CD4-positive, alpha-beta T cell treated with Interleukin-6 at 100 ng/mL for 8 hours (primary cell): ENCODE measurements at regions not wholly inside any gene's neighbourhood (a gene's known extent, or its start where the extent isn't known, plus 50 kb on each side); places are given as distances from the start of the nearest gene placed in this dataset.
"Not testable (repeated sequence)": the region's sequence is repeated elsewhere in the genome, so short reads cannot be mapped to it uniquely, and the experiment has no call there.

Experiments used
- DNase-seq: peaks from one replicate; pipeline ENCODE4 v3.0.0-alpha.2; 2020; ENCODE audit warnings: mixed read lengths, low spot score

DNA sequence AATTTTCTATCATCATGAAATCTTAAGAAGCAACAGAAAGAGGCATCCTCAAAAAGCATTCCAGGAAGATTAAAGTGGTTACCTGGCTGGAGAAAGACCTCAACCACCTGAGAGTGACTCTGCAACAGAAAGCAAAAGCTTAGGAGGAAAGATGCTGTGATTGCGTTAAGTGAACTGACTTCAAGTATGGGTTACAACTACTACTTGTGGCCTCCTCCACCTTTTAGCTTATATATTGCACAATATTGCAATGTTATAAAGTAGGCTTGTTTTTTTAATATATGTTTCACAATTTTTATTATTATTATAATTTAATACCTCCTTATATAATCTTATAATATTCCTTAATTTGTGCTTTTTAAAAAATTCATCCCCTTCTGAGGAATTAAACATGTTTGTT is 1407.5 kb downstream of the KCNT2 start:
- no peak for DNase-seq

DNA sequence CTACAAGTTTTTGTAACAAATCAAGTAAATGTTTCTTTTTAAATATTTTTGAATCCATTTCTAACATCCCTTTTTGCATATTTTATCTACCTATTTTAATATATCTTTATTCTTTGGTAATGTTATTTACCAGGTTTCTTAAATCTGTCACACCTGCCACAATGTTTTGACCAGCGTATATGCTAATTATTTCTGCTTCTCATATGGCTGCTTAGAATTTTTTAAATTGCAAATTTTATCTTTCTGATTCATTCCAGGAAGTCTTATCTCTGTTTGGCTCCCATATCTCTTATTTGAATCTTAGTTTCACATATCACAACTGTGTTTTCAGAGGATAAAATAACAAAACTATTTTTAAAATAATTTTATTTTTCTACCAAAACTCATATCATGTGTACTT is 1411.1 kb downstream of the KCNT2 start:
- DNase-seq: no peak

DNA sequence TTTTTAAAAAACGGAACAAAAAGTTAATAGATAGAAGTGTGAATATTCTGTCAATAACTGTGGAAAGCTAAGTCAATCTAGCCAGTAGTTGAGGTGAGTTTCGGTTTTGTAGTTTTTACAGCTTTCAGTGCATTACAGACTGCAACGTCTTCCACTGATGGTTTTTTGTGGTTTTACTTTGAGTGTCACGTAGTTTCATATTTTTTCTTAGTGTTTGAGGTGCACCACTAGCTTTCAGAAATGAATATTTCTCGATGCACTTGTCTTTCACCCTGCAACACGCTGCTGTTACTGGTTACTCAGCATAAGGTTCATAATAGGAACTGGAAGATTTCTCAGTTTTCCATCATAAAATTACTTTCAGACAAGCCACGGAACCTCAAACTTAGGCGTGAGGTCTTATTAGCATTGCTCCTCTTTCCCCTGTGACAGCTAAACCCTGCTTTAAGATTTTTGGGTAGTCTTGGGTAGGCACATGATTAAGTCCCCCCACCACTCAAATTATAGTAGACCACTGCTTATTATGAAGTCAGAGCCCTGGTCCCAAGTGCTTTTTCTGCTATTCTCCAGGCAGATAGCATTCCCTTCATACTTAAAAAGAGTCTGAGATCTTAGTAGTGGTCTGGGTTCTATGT is 1412.7 kb downstream of the KCNT2 start:
- no peak for DNase-seq

DNA sequence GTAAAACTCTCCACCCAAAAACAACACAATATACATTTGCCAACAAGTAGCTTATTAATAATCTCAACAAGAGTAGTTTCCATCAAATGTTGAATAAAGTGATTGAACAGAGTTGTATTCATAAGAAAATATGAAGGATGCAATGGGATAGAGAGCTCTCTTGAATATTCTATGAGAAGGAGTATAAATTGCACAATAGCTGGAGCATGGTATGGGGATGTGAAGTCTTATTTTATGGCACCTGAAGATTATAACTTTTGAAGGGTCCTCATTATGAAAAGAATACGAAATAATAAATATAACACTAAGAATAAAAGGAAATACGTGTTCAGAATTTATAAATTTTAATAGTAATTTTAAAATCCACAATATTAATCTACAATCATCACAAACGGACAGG is 1415.1 kb downstream of the KCNT2 start:
- DNase-seq: no peak

DNA sequence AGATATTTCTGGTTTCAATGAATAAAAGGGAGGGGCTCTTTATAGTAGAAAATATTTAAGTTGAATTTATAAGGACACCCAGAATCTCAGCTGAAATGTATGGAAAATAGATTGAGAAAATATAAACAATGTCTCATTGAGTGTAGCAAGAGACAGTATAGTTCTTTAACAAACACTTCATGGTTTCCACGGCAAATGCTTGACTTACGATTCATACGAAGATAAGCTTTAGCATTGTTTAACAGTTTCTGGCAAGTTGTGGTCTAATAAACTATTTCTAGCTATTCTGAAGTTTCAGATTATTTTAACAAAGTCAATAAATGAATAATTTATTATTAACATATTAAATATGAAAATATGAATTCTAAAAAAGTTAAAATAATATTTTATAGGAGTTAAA is 1419.4 kb downstream of the KCNT2 start:
- DNase-seq: no peak

DNA sequence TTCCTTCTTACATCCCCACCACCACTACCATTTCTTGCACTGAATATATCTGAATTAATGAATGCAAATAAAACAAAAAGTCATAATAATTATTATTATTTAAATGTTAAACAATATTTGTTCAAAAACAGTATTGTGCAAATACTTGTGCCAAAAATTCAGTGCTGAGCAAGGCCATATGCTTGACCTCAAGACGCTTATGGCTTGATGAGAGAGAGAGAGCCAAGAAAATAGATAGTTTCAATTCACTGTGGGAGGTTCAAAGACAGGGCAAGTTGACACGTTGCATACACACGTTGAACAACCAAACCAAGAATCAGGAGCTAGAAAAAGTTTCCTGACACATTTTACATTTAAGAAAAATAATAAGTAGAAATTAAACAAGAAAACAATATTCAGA is 1421.7 kb downstream of the KCNT2 start:
- no peak for DNase-seq

DNA sequence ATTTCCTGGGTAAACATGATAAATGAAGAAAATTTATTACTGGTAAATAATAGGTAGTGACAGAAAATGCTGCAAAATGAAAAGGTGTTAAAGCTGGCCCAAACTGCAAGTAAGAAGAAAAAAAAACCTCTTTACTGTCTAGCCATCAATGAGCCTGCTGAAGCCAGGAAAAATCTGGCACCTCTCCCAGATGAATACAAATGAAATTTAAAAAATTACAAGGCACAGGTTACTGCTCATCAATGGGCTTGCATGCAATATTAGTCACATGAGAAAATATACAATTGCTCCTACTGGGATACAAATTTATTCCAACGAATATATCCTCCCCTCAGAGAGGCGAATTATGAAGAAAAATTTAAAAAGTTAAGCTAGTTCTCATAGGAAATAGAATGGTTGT is 1422.5 kb downstream of the KCNT2 start:
- DNase-seq: no peak

DNA sequence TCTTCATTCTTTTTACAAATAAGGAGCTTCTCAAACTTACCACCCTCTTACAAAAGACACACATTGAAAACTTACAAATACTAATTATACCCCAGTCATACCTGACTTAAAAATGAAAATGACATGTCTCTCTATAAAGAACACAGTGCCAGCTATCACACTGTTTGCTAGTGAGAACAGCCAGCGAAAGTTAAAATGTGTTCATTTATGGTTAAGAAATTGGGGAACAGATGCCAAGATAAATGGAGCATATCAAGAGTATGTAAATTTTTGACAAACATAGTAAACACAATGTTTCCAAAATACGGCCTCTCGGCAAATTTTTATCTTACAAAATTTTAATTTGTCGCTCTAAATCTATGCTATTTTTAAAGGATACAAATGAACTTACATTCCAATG is 1422.9 kb downstream of the KCNT2 start:
- DNase-seq: no peak

DNA sequence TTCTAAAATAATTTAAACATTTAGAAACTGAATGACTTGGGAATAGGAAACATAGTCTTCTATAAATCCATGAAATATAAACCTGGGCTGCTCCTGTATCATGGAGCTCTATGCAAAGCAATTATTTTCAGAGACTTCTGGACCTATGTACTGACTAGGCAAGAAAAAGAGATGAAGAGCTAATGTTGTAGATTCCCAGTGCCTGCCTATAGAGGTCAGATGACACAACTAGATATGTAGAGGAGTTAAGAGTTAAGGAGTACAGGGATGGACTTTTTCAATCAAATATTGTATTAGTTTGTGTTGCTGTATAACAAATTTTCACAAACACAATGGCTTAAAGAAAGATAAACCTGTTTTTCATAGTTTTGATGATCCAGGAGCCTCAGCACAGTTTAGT is 1434.5 kb downstream of the KCNT2 start:
- no peak for DNase-seq

DNA sequence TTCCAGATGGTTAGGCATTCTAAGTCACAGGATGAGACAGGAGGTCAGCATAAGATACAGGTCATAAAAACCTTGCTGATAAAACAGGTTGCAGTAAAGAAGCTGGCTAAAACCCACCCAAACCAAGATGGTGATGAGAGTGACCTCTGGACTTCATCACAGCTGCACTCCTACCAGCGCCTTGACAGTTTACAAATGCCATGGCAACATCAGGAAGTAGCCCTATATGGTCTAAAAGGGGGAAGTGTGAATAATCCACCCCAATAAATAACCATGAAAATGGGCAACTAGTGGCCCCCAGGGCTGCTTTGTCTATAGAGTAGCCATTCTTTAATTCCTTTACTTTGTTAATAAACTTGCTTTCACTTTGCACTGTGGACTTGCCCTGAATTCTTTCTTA is 1448.4 kb downstream of the KCNT2 start:
- not testable (repeated sequence) for DNase-seq

DNA sequence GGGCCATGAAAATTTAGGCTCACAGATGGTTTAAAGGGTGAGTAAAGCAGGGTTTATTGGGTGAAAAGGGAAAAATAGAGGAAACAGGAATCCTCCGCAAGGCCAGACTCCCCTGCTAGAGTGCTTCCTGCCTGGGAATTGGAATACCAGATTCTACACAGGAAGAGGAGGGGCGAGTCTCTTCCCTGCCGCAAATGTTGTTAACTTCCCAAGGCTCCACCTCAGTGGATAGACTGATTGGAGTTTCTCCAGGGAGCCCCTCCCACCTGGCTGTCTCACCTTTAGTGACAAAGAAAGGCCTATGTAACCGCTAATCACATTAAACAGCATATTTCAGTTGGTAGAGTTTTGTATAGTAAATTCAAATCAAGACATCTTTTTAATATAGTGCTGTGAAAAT is 1450.1 kb downstream of the KCNT2 start:
- no peak for DNase-seq

DNA sequence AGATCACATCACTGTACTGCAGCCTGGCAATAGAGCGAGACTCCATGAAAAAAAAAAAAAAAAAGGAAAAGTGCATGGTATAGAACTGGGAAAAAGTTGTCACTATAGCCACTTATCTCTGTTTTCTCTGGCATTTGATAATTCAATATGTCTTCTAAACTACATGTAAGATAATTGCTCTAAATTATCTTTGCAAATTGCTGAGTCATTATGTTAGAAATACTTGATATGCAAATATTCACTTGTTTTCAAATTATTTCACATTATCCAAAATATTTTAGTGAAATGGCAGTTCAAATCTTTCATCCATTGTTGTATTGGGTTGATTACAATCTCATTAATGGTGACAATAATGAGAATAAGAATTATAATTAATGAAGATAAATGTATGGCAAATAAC is 1455.1 kb downstream of the KCNT2 start:
- no peak for DNase-seq

DNA sequence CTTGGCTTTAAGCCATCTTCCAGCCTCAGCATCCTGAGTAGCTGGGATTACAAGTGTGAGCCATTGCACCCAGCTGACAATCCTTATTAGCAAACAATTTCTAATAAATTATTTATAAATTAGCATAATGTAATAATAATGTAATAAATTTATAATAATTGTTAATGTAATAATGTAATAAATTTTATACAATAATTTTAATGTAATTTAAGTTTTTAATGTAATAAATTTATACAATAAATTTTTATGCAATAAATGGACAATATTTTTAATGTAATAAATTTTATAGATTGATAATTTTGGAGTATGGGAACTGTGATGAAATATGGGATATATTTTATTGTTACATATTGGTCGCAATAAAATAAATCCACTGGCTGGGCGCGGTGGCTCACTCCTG is 1457.5 kb downstream of the KCNT2 start:
- DNase-seq: no peak

DNA sequence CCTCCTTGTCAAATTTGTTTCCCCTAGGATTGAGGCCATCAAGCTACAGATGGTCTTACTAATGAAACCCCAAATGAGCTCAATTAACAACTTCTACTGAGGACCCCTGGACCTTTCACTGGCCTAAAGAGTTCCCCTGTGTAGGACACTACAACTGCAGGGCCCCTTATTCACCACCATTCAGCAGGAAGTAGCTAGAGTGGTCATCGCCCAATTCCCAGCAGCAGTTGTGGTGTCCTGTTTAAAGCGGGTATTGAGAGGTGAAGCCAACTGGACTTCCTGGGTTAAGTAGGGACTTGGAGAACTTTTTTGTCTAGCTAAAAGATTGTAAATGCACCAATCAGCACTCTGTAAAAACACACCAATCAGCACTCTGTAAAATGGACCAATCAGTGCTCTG is 1466.9 kb downstream of the KCNT2 start:
- no peak for DNase-seq

DNA sequence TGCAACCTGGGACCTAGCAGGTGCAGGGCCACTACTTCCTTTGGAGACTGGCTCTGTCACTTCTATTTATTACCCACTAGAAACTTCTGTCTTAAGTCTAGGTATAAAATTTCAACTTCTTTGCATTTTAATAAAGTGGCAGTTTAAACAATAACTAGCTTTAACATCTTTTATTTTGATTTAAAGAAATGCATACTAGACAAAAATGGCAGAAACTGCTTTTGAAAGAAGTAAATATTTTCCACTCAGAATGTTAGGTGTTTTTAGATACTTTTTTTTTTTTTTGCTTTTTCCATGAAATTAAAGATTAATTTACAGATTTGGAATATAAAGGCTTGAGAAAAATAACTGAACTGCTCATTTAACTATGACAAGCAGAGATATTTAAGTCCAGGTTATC is 1477.6 kb downstream of the KCNT2 start:
- DNase-seq: no peak

DNA sequence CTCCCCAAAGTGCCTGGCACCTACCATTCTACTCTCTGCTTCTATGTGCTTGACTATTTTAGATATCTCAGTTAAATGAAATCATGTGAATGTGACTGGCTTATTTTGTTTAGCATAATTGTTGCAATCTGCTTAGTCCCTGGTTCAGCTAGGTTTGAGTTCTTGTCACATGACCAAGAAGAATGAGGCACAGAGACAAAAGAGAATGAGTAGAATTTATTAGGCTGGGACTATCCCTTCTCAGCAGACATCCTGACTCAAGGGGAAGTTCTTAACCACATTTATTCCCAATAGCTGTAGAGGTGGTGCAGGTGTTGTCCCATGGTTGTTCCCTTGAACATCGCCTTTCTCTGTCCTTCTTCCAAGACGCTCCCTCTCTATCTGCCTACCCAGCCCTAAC is 1485.7 kb downstream of the KCNT2 start:
- no peak for DNase-seq

DNA sequence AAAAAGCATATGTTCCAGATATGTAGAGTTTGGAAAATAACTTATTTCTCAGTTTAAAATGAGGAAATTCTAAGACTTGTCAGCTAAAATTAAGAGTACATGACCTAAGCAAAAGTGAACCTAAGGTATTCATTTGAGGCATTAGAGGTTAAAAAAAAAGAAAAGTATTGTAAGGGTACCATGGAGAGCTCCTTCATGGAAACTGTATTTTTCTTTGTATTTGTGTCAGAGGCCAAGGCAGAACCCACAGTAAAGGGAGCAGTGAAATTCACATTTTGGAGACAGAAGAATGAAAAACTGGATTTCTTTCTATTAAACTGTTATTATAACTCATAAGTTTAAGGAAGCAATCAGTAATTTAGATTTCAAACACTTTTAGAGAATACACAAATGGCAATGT is 1494.8 kb downstream of the KCNT2 start:
- no peak for DNase-seq

DNA sequence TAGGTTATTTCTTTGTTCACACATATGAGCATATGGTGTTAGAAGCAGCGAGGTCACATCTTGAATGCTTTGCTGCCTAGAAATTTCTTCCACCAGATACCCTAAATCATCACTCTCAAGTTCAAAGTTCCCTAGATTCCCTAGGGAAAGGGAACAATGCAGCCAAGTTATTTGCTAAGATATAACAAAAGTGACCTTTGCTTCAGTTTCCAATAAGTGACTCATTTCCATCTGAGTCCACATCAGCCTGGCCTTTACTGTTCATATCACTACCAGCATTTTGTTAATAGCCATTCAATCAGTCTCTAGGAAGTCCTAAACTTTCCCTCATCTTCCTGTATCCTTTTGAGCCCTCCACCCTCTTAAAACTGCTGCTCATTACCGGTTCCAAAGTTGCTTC is 1502.5 kb downstream of the KCNT2 start:
- no peak for DNase-seq

DNA sequence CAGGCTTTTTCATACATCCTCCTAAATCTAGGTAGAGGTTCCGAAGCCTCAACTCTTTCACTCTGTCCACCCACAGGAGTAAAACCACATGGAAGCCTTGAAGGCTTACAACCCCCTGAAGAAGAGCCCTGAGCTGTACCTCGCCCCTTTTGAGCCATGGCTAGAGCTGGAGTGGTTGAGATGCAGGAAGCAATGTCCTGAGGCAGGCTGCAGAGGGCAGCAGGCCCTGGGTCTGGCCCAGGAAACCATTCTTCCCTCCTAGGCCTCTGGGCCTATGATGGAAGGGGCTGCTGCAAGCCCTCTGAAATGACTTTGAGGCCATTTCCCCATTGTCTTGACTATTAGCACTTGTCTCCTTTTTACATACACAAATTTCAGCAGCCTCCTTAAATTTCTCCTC is 1503.0 kb downstream of the KCNT2 start:
- no peak for DNase-seq

DNA sequence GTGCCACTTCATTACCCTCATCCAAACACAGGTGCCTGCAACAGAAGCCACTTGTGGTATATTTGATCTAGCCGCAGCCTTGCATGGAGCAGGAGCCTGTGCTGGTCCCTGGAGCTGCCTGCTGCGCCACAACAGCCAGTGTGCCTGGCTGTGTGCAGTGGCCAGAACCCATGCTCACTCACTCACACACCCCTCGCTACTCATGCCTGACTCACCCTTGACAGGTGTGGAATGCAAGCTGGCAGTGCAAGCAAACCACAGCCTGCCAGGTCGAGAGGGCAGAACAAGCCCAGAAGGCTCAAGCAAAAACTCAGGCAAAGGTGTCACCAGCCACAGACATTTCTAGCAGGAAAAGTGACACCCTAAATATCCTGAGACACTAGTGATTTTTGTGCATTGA is 1510.9 kb downstream of the KCNT2 start:
- DNase-seq: no peak

DNA sequence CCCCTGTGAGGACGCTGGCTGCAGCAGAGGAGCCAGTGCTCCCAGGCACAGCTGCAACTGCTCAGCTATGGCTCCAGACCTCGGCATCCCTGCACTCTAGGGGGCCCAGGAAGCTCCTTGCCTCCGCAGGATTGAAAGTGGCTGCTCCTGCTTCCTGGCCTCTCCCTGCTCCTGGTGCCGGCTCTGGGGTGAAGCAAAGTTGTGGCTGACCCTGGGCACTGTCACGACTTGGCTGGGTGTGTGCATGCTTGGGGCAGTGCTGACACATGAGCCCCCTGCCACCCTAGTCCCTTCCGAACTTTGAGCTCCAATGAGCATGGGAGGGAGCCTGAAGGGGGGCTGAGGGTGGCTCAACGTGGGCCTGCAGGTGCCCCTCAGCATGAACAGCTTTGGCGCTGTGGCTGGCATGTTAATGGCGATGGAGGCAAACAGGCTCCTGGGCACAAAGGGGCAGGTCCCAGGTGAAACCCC is 1512.2 kb downstream of the KCNT2 start:
- no peak for DNase-seq

DNA sequence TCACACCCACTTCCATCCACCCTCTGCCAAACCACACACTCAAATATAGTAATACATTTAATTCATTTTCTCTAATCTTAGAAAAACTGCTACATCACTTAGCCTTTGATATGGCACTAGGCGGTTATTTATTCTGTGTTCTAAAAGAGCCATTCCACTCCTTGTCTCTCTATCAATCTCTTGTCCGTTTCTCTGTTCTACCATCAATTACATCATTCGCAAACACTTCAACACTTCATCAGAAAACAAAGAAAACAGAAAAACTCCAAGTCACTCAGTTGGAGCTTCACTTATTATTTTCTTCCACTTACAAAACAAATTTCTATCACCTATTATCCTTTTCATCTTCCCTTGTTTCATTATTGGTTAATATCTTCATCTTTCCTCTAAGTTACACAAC is 1523.0 kb downstream of the KCNT2 start:
- DNase-seq: no peak

DNA sequence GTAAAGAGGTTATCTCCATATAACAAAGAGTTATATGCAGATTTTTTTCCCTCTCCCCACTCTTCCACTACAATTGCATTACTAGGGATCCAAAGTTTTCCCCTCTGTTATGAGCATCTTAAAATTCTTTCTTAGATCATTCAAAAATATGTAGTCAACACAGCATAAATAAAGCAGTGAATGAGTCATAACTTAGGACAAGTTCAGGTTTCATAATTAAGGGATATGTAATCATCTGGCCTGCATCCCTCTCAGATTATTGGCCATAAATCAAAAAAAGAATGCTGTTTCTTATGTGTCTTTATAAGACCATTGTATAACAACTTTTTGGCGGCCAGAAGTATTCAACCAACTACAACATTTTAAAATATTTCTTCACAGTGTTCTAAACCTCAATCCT is 1526.1 kb downstream of the KCNT2 start:
- DNase-seq: no peak

DNA sequence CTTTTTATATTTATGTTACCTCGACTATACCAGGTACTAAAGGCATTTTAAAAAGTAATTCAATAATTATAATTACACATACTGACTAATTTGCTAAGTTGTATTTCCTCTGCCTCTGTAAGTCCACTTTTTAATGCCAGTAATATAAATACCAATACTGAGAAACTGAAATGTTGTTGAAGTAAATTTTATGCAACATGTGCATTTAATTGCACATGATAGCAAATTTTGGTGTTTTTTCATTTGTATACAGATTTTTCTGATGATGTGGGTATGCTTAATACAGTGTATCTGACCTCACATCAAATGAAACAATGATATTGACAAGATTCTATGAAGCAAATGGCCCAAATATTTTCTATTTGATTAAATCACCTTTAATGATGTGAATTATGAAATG is 1531.6 kb downstream of the KCNT2 start:
- no peak for DNase-seq

DNA sequence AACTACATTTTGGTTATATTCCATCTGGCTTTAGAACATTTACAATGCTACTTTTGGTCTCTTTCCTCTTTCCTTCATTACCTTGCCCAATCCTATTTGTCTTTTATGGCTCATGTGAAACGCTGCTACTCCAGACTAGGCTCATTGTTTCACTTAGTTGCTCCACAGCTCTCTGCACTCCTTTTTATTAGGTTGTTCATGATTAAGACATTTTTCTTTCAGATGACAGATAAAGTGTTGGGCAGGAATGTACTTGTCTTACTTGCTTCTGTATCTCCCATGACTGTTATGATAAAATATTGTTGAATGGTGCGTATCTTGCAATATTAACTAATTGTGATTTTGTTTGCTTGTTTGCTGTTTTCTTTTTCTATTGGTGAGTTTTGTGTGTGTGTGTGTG is 1532.3 kb downstream of the KCNT2 start:
- no peak for DNase-seq
